Lung (tissue), 11 donors: ENCODE measurements at regions not wholly inside any gene's neighbourhood (a gene's known extent, or its start where the extent isn't known, plus 50 kb on each side); places are given as distances from the start of the nearest gene placed in this dataset.
"Not testable (repeated sequence)": the region's sequence is repeated elsewhere in the genome, so short reads cannot be mapped to it uniquely, and the experiment has no call there.

ENCODE experiments used
- ATAC-seq: fragments of 200-7000 bp; cut with Tn5 transposase; one replicate; pipeline ENCODE4 v1.9.1; 2020; ENCODE audit warnings: moderate number of reproducible peaks; ENCODE audit not compliant: insufficient read depth, low FRiP score
- DNase-seq, 3 donors: peaks; one replicate each; pipeline ENCODE4 v3.0.0-alpha.2; 2013 to 2017
- H3K27ac ChIP-seq, 2 donors: one replicate each; pipeline ENCODE4 v1.5.1; 2013; ENCODE audit warnings: mild to moderate bottlenecking in 2 of 2, moderate library complexity in 2 of 2, control low read depth in 1 of 2, inconsistent platforms in 1 of 2, low read depth in 1 of 2, low read length in 1 of 2
- H3K27me3 ChIP-seq, 3 donors: one replicate each; pipeline ENCODE4 v1.5.1; 2013; ENCODE audit warnings: low read length in 2 of 3; ENCODE audit not compliant: control insufficient read depth in 3 of 3, insufficient read depth in 3 of 3
- H3K36me3 ChIP-seq, 4 donors: one replicate each; pipeline ENCODE4 v1.5.1; 2013; ENCODE audit warnings: low read length in 4 of 4, mild to moderate bottlenecking in 1 of 4, moderate library complexity in 1 of 4; ENCODE audit not compliant: control insufficient read depth in 4 of 4, insufficient read depth in 4 of 4
- H3K4me1 ChIP-seq, 5 donors: one replicate each; pipeline ENCODE4 v1.5.1; 2013; ENCODE audit warnings: low read length in 5 of 5, mild to moderate bottlenecking in 2 of 5, moderate library complexity in 1 of 5; ENCODE audit not compliant: control insufficient read depth in 5 of 5, insufficient read depth in 5 of 5
- H3K4me3 ChIP-seq: one replicate; pipeline ENCODE4 v1.5.1; 2013; ENCODE audit warnings: mild to moderate bottlenecking, control low read depth, moderate library complexity
- H3K9ac ChIP-seq, 2 donors: one replicate each; pipeline ENCODE4 v1.5.1; 2013; ENCODE audit warnings: low read length in 2 of 2, control low read depth in 1 of 2; ENCODE audit not compliant: insufficient read depth in 1 of 2
- H3K9me3 ChIP-seq, 4 donors: one replicate each; pipeline ENCODE4 v1.5.1; 2013; ENCODE audit warnings: low read length in 3 of 4, mild to moderate bottlenecking in 1 of 4, moderate library complexity in 1 of 4; ENCODE audit not compliant: control insufficient read depth in 4 of 4, insufficient read depth in 3 of 4
- CTCF ChIP-seq: IDR thresholded peaks from 2 replicates; pipeline ENCODE4 v1.5.1; 2012; ENCODE audit warnings: mild to moderate bottlenecking; ENCODE audit errors: control extremely low read depth, extremely low read depth
- WGBS, 2 donors: extraction: QIAGEN DNeasy Blood & Tissue Kit; methylation state at CpG; one replicate each; pipeline ENCODE4 v1.1.7; 2013; 5-methylcytosine and 5-hydroxymethylcytosine counted together
- donor health status: control.
- donor health status: control.
- donor health status: Bipolar disorder and iron deficiency.
- donor health status: healthy.
- donor health status: DM: yes; HTN: yes; CAD: no.

GRCh38 chr18:76273956-76274355, 221.1 kb downstream of the ZNF516 start:
- no peaks in the 10 kb centered on the region for H3K36me3 ChIP-seq
- no peak overlapping the region for H3K4me3 ChIP-seq
- H3K9me3 ChIP-seq = no peaks in the 10 kb centered on the region
- WGBS, 2 donors = 91 to 92% methylated on average over 6 of the region's 6 CpGs
- no peak for TF ChIP-seq CTCF
- DNase-seq (no peak), ATAC-seq (no peak)
- H3K4me1 ChIP-seq = peaks cover 0 to 10% (median 0%) of the 10 kb centered on the region in 5 donors
- no peak overlapping the region for H3K9ac ChIP-seq
- no peak overlapping the region for H3K27ac ChIP-seq
- peaks cover 0 to 2% (median 0%) of the 10 kb centered on the region in 3 donors for H3K27me3 ChIP-seq

GRCh38 chr18:76273036-76273545, 222.0 kb downstream of the ZNF516 start:
- DNase-seq (no peak), ATAC-seq (no peak)
- H3K9me3 ChIP-seq = no peaks in the 10 kb centered on the region
- H3K4me1 ChIP-seq = peaks cover 0 to 10% (median 0%) of the 10 kb centered on the region in 5 donors
- no peaks in the 10 kb centered on the region for H3K36me3 ChIP-seq
- no peak overlapping the region for H3K9ac ChIP-seq
- H3K4me3 ChIP-seq = no peak overlapping the region
- H3K27ac ChIP-seq = no peak overlapping the region
- 95 to 96% methylated on average over 23 of the region's 23 CpGs for WGBS, 2 donors
- TF ChIP-seq CTCF = no peak
- peaks cover 0 to 2% (median 0%) of the 10 kb centered on the region in 3 donors for H3K27me3 ChIP-seq

- H3K36me3 ChIP-seq, H3K9ac ChIP-seq, H3K9me3 ChIP-seq, ATAC-seq, H3K4me3 ChIP-seq, H3K27ac ChIP-seq, H3K27me3 ChIP-seq, DNase-seq: not testable (repeated sequence)
- peaks cover 0 to 49% (median 19%) of the 10 kb centered on the region in 5 donors for H3K4me1 ChIP-seq
- WGBS, 2 donors = 94 to 99% methylated on average over 6 of the region's 6 CpGs
Observed at GRCh38 chr18:76267423-76267822, 227.6 kb downstream of the ZNF516 start.

GRCh38 chr18:76266236-76266991, 228.6 kb downstream of the ZNF516 start:
- WGBS, 2 donors = 87 to 93% methylated on average over 9 of the region's 9 CpGs
- TF ChIP-seq CTCF = no peak
- ATAC-seq (no peak), DNase-seq (peak in 2 of 3 donors; percentile 35 to 36)
- Histone ChIP-seq H3K9ac (peak overlapping the region; percentile 37 to 85), H3K9me3 (no peaks in the 10 kb centered on the region), H3K4me1 (peaks cover 0 to 54% (median 22%) of the 10 kb centered on the region in 5 donors), H3K27me3 (peaks cover 0 to 4% (median 0%) of the 10 kb centered on the region in 3 donors), H3K4me3 (no peak overlapping the region), H3K36me3 (no peaks in the 10 kb centered on the region), H3K27ac (peak overlapping the region in 1 of 2 donors; percentile 61)
